IMR-90 (cell line): ENCODE measurements at regions not wholly inside any gene's neighbourhood (a gene's known extent, or its start where the extent isn't known, plus 50 kb on each side); places are given as distances from the start of the nearest gene placed in this dataset.

ENCODE experiments used
- ATAC-seq: fragments of 200-7000 bp; cut with Tn5 transposase; 2 replicates; pipeline ENCODE4 v1.9.1; 2020; ENCODE audit warnings: low read depth, mild to moderate bottlenecking, moderate library complexity
- BruUV-seq: library from RNA; stranded (reverse); fragments of 400-500 nt; replicated peaks from 2 replicates; lab custom pipeline; 2021; lab: Mats Ljungman, UMichigan
- CTCF ChIA-PET: fragments of 300-600 bp; formaldehyde crosslinking; extraction: SDS; loops from one replicate; lab custom pipeline; 2021; ENCODE audit warnings: antibody characterized with exemption; lab: Yijun Ruan, JAX
- POLR2A ChIA-PET: fragments of 300-600 bp; sonication (Branson Sonifier 250); formaldehyde crosslinking; loops from one replicate; lab custom pipeline; 2022; ENCODE audit warnings: antibody characterized with exemption; ENCODE audit not compliant: unreplicated experiment; lab: Charles Lee
- DNase-seq: peaks from one replicate; pipeline ENCODE4 v3.0.0; 2013
- H2AFZ ChIP-seq: replicated peaks from 2 replicates; pipeline ENCODE3; 2013; ENCODE audit warnings: low read length, mild to moderate bottlenecking; ENCODE audit not compliant: poor library complexity
- H2AK5ac ChIP-seq: 2 replicates; pipeline ENCODE4 v1.6.1; 2013; ENCODE audit warnings: low read depth, low read length, inconsistent platforms
- H2AK9ac ChIP-seq: replicated peaks from 2 replicates; pipeline ENCODE3; 2013; ENCODE audit warnings: mild to moderate bottlenecking, low read depth, low read length, moderate library complexity; ENCODE audit not compliant: poor library complexity
- H2BK120ac ChIP-seq: 2 replicates; pipeline ENCODE4 v1.6.1; 2013; ENCODE audit warnings: low read depth, low read length, inconsistent platforms
- H2BK15ac ChIP-seq: 3 replicates; pipeline ENCODE4 v1.6.1; 2013; ENCODE audit warnings: low read depth, low read length, inconsistent platforms
- H2BK20ac ChIP-seq: 2 replicates; pipeline ENCODE4 v1.6.1; 2013; ENCODE audit warnings: low read depth, mild to moderate bottlenecking, inconsistent platforms, low read length, moderate library complexity
- H2BK5ac ChIP-seq: 2 replicates; pipeline ENCODE4 v1.6.1; 2013; ENCODE audit warnings: mild to moderate bottlenecking, low read depth, low read length, inconsistent platforms; ENCODE audit not compliant: poor library complexity, severe bottlenecking
- H3K14ac ChIP-seq: replicated peaks from 2 replicates; pipeline ENCODE4 v1.6.1; 2013; ENCODE audit warnings: low read depth, low read length, inconsistent platforms
- H3K18ac ChIP-seq: 2 replicates; pipeline ENCODE4 v1.6.1; 2013; ENCODE audit warnings: low read depth, low read length, control low read depth
- H3K23ac ChIP-seq: 2 replicates; pipeline ENCODE4 v1.6.1; 2013; ENCODE audit warnings: low read depth, low read length, inconsistent platforms
- H3K27ac ChIP-seq: 2 replicates; pipeline ENCODE4 v1.5.1; 2013; ENCODE audit warnings: mild to moderate bottlenecking, control low read depth, low read length; ENCODE audit not compliant: insufficient read depth
- H3K27me3 ChIP-seq: 2 replicates; pipeline ENCODE4 v1.6.1; 2013; ENCODE audit warnings: low read length; ENCODE audit not compliant: control insufficient read depth, insufficient read depth
- H3K36me3 ChIP-seq: 2 replicates; pipeline ENCODE4 v1.6.1; 2013; ENCODE audit warnings: low read length, mixed read lengths; ENCODE audit not compliant: control insufficient read depth, insufficient read depth
- H3K4ac ChIP-seq: 2 replicates; pipeline ENCODE4 v1.6.1; 2013; ENCODE audit warnings: low read depth, low read length, inconsistent platforms
- H3K4me1 ChIP-seq: 2 replicates; pipeline ENCODE4 v1.6.1; 2013; ENCODE audit warnings: low read length, mixed read lengths; ENCODE audit not compliant: control insufficient read depth, insufficient read depth
- H3K4me2 ChIP-seq: 2 replicates; pipeline ENCODE4 v1.6.1; 2013; ENCODE audit warnings: low read depth, mild to moderate bottlenecking, control low read depth, low read length, moderate library complexity
- H3K4me3 ChIP-seq: 2 replicates; pipeline ENCODE4 v1.5.1; 2013; ENCODE audit warnings: low read depth, mild to moderate bottlenecking, control low read depth, low read length, moderate library complexity; ENCODE audit not compliant: insufficient read depth
- H3K56ac ChIP-seq: 2 replicates; pipeline ENCODE4 v1.6.1; 2013; ENCODE audit warnings: low read length, inconsistent platforms; ENCODE audit not compliant: insufficient read depth; ENCODE audit errors: extremely low read depth
- H3K79me1 ChIP-seq, 2 experiments: 2 replicates each; pipeline ENCODE4 v1.6.1; 2013; ENCODE audit warnings: low read length in 2 of 2, inconsistent platforms in 1 of 2, low read depth in 1 of 2
- H3K9ac ChIP-seq: 2 replicates; pipeline ENCODE4 v1.6.1; 2013; ENCODE audit warnings: low read depth, low read length, control low read depth
- H3K9me1 ChIP-seq: 2 replicates; pipeline ENCODE4 v1.6.1; 2013; ENCODE audit warnings: low read length, inconsistent platforms; ENCODE audit not compliant: insufficient read depth
- H3K9me3 ChIP-seq: 2 replicates; pipeline ENCODE4 v1.6.1; 2013; ENCODE audit warnings: low read length; ENCODE audit not compliant: control insufficient read depth, insufficient read depth
- H4K20me1 ChIP-seq: 2 replicates; pipeline ENCODE4 v1.6.1; 2013; ENCODE audit warnings: low read length, inconsistent platforms; ENCODE audit not compliant: insufficient read depth
- H4K5ac ChIP-seq: 2 replicates; pipeline ENCODE4 v1.6.1; 2013; ENCODE audit warnings: mild to moderate bottlenecking, low read depth, low read length, control low read depth
- H4K8ac ChIP-seq, 2 experiments: 2 replicates each; pipeline ENCODE4 v1.6.1; 2013; ENCODE audit warnings: low read depth in 2 of 2, low read length in 2 of 2, control low read depth in 1 of 2, inconsistent platforms in 1 of 2
- H4K91ac ChIP-seq: 2 replicates; pipeline ENCODE4 v1.6.1; 2013; ENCODE audit warnings: low read depth, low read length, inconsistent platforms; ENCODE audit not compliant: insufficient read depth
- FOS ChIP-seq: fragments of 150-350 bp; IDR thresholded peaks from 2 replicates; pipeline ENCODE4 v1.6.1; 2016; ENCODE audit warnings: low read depth, low read length
- MAFK ChIP-seq: IDR thresholded peaks from 2 replicates; pipeline ENCODE4 v1.6.1; 2012; ENCODE audit warnings: low read depth, low read length, improper control_type of control experiment
- MAZ ChIP-seq: IDR thresholded peaks from 2 replicates; pipeline ENCODE4 v1.6.1; 2012; ENCODE audit warnings: low read depth, mild to moderate bottlenecking, low read length, improper control_type of control experiment, moderate library complexity, borderline replicate concordance
- MXI1 ChIP-seq: IDR thresholded peaks from 2 replicates; pipeline ENCODE4 v1.6.1; 2012; ENCODE audit warnings: low read depth, mild to moderate bottlenecking, low read length, moderate library complexity, borderline replicate concordance
- RCOR1 ChIP-seq: IDR thresholded peaks from 2 replicates; pipeline ENCODE4 v1.6.1; 2012; ENCODE audit warnings: mild to moderate bottlenecking, low read length, improper control_type of control experiment; ENCODE audit not compliant: insufficient replicate concordance
- SMC3 ChIP-seq: fragments of 150-350 bp; IDR thresholded peaks from 2 replicates; pipeline ENCODE4 v1.6.1; 2016; ENCODE audit warnings: low read depth, mild to moderate bottlenecking, antibody characterized with exemption, low read length, moderate library complexity
- WGBS, 2 experiments: methylation state at CpG; one replicate each; pipeline versions ENCODE4 v1.1.5 to v1.1.7; 2013; ENCODE audit warnings: missing lambda C conversion rate in 2 of 2; ENCODE audit not compliant: insufficient read length in 1 of 2; ENCODE audit errors: extremely low coverage in 2 of 2; 5-methylcytosine and 5-hydroxymethylcytosine counted together
- dilution Hi-C: fragments of 300-500 bp; cut with HindIII; formaldehyde crosslinking; loops from one replicate; pipeline ENCODE4 v1.14.3; 2018; ENCODE audit warnings: low sequenced_read_pairs; ENCODE audit not compliant: unreplicated experiment
- in situ Hi-C: fragments of 300-500 bp; cut with MboI; formaldehyde crosslinking; loops from 3 replicates; pipeline ENCODE4 v1.14.3; 2019; ENCODE audit warnings: low sequenced_read_pairs, inconsistent platforms, mixed read lengths
- intact Hi-C: fragments of 100-400 bp; cut with micrococcal nuclease; formaldehyde crosslinking; loops from 2 replicates; pipeline ENCODE4 v1.10.0; 2022
- TF ChIP-seq, protein P1 (sequence below): conservative IDR thresholded peaks from 2 replicates; pipeline ENCODE4 v1.5.1; 2012; ENCODE audit warnings: mild to moderate bottlenecking, low read depth, low read length, improper control_type of control experiment
- TF ChIP-seq, protein P2 (sequence below): fragments of 150-350 bp; IDR thresholded peaks from 2 replicates; pipeline ENCODE4 v1.6.1; 2016; ENCODE audit warnings: low read depth, mild to moderate bottlenecking, low read length, moderate library complexity, borderline replicate concordance

DNA sequence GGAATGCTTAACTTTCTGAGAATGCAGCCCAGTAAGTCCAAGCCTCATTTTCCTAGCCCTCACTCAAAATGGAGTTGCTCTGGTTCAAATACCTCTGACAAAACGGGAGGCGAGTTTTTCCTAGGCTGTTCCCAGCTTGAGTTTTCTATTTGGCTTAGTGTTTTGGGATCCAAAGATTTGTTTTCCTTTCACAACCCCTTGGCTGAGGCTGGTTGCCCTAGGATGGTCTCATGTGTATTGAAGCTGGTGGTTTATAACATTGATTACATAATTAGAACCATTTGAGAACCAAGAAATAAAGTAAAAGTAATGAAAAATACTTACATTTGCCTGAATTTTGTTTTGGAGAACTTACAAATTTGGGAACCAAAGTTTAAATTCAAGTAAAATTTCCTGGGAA is 611.1 kb upstream of the LUZP2 start:
- H4K5ac ChIP-seq = no peak overlapping the region
- H3K18ac ChIP-seq = peak overlapping the region; percentile 49; the same call in 1 of the 2 replicates
- CTCF ChIA-PET = no interaction called here
- peak overlapping the region; percentile 35; the same call in 1 of the 2 replicates for H3K4ac ChIP-seq
- H2BK120ac ChIP-seq = peak overlapping the region; percentile 74; the same call in 1 of the 2 replicates
- H3K36me3 ChIP-seq = no peaks in the 10 kb centered on the region
- H3K9me3 ChIP-seq = peaks cover 2% of the 10 kb centered on the region; the same call in 1 of the 2 replicates
- intact Hi-C loops = no loop called here
- peak overlapping the region; percentile 68 for H2BK20ac ChIP-seq
- H3K23ac ChIP-seq = no peak overlapping the region
- DNase-seq = no peak
- no peaks in the 10 kb centered on the region for H4K20me1 ChIP-seq
- H3K14ac ChIP-seq = no peak overlapping the region
- no peak overlapping the region for H2AK9ac ChIP-seq
- in situ Hi-C loops = no loop called here
- BruUV-seq = no TSS peak
- no peak overlapping the region for H2BK5ac ChIP-seq
- no peak overlapping the region for H3K4me2 ChIP-seq
- no peak overlapping the region for H4K8ac ChIP-seq
- no peak for TF ChIP-seq SMC3
- TF ChIP-seq, protein P1, sequence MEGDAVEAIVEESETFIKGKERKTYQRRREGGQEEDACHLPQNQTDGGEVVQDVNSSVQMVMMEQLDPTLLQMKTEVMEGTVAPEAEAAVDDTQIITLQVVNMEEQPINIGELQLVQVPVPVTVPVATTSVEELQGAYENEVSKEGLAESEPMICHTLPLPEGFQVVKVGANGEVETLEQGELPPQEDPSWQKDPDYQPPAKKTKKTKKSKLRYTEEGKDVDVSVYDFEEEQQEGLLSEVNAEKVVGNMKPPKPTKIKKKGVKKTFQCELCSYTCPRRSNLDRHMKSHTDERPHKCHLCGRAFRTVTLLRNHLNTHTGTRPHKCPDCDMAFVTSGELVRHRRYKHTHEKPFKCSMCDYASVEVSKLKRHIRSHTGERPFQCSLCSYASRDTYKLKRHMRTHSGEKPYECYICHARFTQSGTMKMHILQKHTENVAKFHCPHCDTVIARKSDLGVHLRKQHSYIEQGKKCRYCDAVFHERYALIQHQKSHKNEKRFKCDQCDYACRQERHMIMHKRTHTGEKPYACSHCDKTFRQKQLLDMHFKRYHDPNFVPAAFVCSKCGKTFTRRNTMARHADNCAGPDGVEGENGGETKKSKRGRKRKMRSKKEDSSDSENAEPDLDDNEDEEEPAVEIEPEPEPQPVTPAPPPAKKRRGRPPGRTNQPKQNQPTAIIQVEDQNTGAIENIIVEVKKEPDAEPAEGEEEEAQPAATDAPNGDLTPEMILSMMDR = no peak
- no peak for TF ChIP-seq RCOR1
- no peak for TF ChIP-seq MAZ
- no peak for TF ChIP-seq MAFK
- no peak for TF ChIP-seq MXI1
- TF ChIP-seq, protein P2, sequence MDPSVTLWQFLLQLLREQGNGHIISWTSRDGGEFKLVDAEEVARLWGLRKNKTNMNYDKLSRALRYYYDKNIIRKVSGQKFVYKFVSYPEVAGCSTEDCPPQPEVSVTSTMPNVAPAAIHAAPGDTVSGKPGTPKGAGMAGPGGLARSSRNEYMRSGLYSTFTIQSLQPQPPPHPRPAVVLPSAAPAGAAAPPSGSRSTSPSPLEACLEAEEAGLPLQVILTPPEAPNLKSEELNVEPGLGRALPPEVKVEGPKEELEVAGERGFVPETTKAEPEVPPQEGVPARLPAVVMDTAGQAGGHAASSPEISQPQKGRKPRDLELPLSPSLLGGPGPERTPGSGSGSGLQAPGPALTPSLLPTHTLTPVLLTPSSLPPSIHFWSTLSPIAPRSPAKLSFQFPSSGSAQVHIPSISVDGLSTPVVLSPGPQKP = no peak
- TF ChIP-seq FOS = no peak
- no peak overlapping the region for H3K56ac ChIP-seq
- no peak overlapping the region for H2AK5ac ChIP-seq
- H3K4me1 ChIP-seq = no peaks in the 10 kb centered on the region
- H2BK15ac ChIP-seq = no peak overlapping the region
- POLR2A ChIA-PET = no interaction called here
- H3K27ac ChIP-seq = no peak overlapping the region
- H3K9ac ChIP-seq = no peak overlapping the region
- H3K4me3 ChIP-seq = no peak overlapping the region
- H4K91ac ChIP-seq = peak overlapping the region; percentile 21; the same call in 1 of the 2 replicates
- dilution Hi-C loops = no loop called here
- no peaks in the 10 kb centered on the region for H3K9me1 ChIP-seq
- no CpG with 5 or more reads among the region's 2 CpGs for WGBS, 2 experiments
- H3K27me3 ChIP-seq = no peaks in the 10 kb centered on the region
- no peak for ATAC-seq
- H2AFZ ChIP-seq = no peak overlapping the region
- H3K79me1 ChIP-seq = no peaks in the 10 kb centered on the region
